K562 (cell line): ENCODE measurements at regions not wholly inside any gene's neighbourhood (a gene's known extent, or its start where the extent isn't known, plus 50 kb on each side); places are given as distances from the start of the nearest gene placed in this dataset.
"Not testable (repeated sequence)": the region's sequence is repeated elsewhere in the genome, so short reads cannot be mapped to it uniquely, and the experiment has no call there.

Source experiments
- ATAC-seq: fragments of 200-7000 bp; cut with Tn5 transposase; 3 replicates; pipeline ENCODE4 v1.9.1; 2020; ENCODE audit warnings: moderate library complexity
- BruUV-seq: library from RNA; stranded (reverse); fragments of 400-500 nt; replicated peaks from 2 replicates; lab custom pipeline; 2021; lab: Mats Ljungman, UMichigan
- CTCF ChIA-PET: fragments of 300-600 bp; formaldehyde crosslinking; extraction: SDS; loops from one replicate; lab custom pipeline; 2021; ENCODE audit warnings: low intra/inter-chr PET ratio; lab: Yijun Ruan, JAX
- POLR2A ChIA-PET: fragments of 300-600, 350-650 bp; sonication (Branson Sonifier 250); formaldehyde crosslinking; extraction: SDS; loops from one replicate; lab custom pipeline; 2021; ENCODE audit warnings: antibody characterized with exemption, inconsistent platforms; lab: Yijun Ruan, JAX
- DNase-seq, 4 experiments: peaks; one replicate each; pipeline versions ENCODE4 v3.0.0 to v3.0.0-alpha.2; 2011 to 2018; ENCODE audit warnings: low spot score in 3 of 4, mixed read lengths in 3 of 4; ENCODE audit errors: extremely low read depth in 1 of 4
- FAIRE-seq: peaks from 2 replicates; lab custom pipeline; 2011; peaks lifted over from hg19 to GRCh38; lab: Jason Lieb, UNC
- H2AFZ ChIP-seq: 2 replicates; pipeline ENCODE4 v1.6.0; 2011; ENCODE audit warnings: low read depth, low read length, control low read depth, inconsistent platforms
- H3K27ac ChIP-seq: fragments of 200-600 bp; 3 replicates; pipeline ENCODE4 v1.8.0; 2011; ENCODE audit warnings: low read depth, mild to moderate bottlenecking, control low read depth, inconsistent platforms, low read length, moderate library complexity, mixed read lengths; ENCODE audit errors: extremely low read depth
- H3K27me3 ChIP-seq, 2 experiments: fragments of 300-600 bp in 1 of 2; 2 replicates in 1 of 2; 3 replicates in 1 of 2; pipeline versions ENCODE4 v1.6.0 to v1.8.0; 2011; ENCODE audit warnings: inconsistent platforms in 2 of 2, low read length in 2 of 2, mild to moderate bottlenecking in 1 of 2, mixed read lengths in 1 of 2, moderate library complexity in 1 of 2; ENCODE audit not compliant: control insufficient read depth in 2 of 2, insufficient read depth in 2 of 2
- H3K36me3 ChIP-seq: fragments of 300-600 bp; 3 replicates; pipeline ENCODE4 v1.8.0; 2011; ENCODE audit warnings: mild to moderate bottlenecking, low read length, inconsistent platforms; ENCODE audit not compliant: control insufficient read depth, insufficient read depth
- H3K4me1 ChIP-seq, 2 experiments: fragments of 200-600 bp in 1 of 2; replicated peaks in 1 of 2; 2 replicates in 1 of 2; 3 replicates in 1 of 2; pipeline versions ENCODE4 v1.5.1 to v1.8.0; 2011; ENCODE audit warnings: inconsistent platforms in 2 of 2, low read length in 2 of 2, mild to moderate bottlenecking in 1 of 2, mixed read lengths in 1 of 2, moderate library complexity in 1 of 2; ENCODE audit not compliant: control insufficient read depth in 2 of 2, insufficient read depth in 2 of 2
- H3K4me2 ChIP-seq: 2 replicates; pipeline ENCODE4 v1.6.1; 2011; ENCODE audit warnings: low read length, control low read depth, inconsistent platforms, mixed read lengths; ENCODE audit not compliant: insufficient read depth
- H3K4me3 ChIP-seq: fragments of 200-600 bp; sonication (generic), shearing (Covaris generic); 2 replicates; pipeline ENCODE4 v1.5.1; 2016; ENCODE audit warnings: control low read depth, inconsistent platforms
- H3K79me2 ChIP-seq: fragments of 200-600 bp; 3 replicates; pipeline ENCODE4 v1.8.0; 2011; ENCODE audit warnings: low read length, inconsistent platforms; ENCODE audit not compliant: control insufficient read depth, insufficient read depth
- H3K9ac ChIP-seq, 2 experiments: 2 replicates each; pipeline versions ENCODE4 v1.6.0 to v1.6.1; 2011; ENCODE audit warnings: low read depth in 2 of 2, low read length in 2 of 2, control low read depth in 1 of 2, inconsistent platforms in 1 of 2, mild to moderate bottlenecking in 1 of 2, mixed read lengths in 1 of 2; ENCODE audit not compliant: insufficient read depth in 1 of 2
- H3K9me1 ChIP-seq: one replicate; pipeline ENCODE4 v1.6.0; 2011; ENCODE audit warnings: inconsistent platforms, mild to moderate bottlenecking, low read length, moderate library complexity; ENCODE audit not compliant: control insufficient read depth, insufficient read depth
- H3K9me3 ChIP-seq: replicated peaks from 2 replicates; pipeline ENCODE4 v1.5.1; 2011; ENCODE audit warnings: low read depth, low read length, inconsistent platforms; ENCODE audit not compliant: control insufficient read depth, insufficient read depth
- H4K20me1 ChIP-seq: replicated peaks from 2 replicates; pipeline ENCODE4 v1.6.1; 2011; ENCODE audit warnings: low read length, inconsistent platforms, mixed read lengths; ENCODE audit not compliant: control insufficient read depth, insufficient read depth
- WGBS: fragments of 100-300 bp; shearing (Covaris generic); methylation state at CpG from one replicate; pipeline ENCODE4 v1.1.6; 2016; ENCODE audit warnings: low coverage, mixed read lengths; ENCODE audit not compliant: insufficient coverage; ENCODE audit errors: missing lambda C conversion rate; 5-methylcytosine and 5-hydroxymethylcytosine counted together
- in situ Hi-C: fragments of 300-500 bp; cut with MboI; formaldehyde crosslinking; loops from 4 replicates; pipeline ENCODE4 v1.15.0; 2018; ENCODE audit warnings: inconsistent platforms, mixed read lengths
- intact Hi-C: fragments of 100-400 bp; cut with micrococcal nuclease; formaldehyde crosslinking; loops from 2 replicates; pipeline ENCODE4 v1.14.2; 2022

GRCh38 chr15:84146299-84146698, 89.3 kb upstream of the GOLGA6L4 start:
- CTCF ChIA-PET, BruUV-seq: not testable (repeated sequence)

DNA sequence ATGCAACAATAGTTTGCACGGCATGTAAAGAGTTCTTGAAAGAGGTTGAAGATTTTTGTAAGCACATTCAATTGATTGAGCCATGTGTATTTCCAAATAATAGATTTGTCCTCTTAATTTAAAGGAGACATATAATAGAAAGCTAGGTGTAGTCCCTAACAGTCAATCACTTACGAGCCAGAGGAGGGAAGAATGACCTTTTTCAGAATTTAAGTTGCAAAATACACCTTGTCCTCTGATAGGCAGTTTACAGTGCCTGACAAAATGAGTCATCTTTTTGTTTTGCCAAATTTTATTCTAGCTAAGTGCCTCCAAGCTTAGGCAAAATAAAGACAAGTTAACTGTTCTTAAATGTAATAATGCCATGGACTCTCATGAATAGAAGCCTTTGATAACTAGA, 88.3 kb upstream of the GOLGA6L4 start:
- in situ Hi-C loops, result loop anchor here (5.0 to 25.0 kb wide), 2 partner anchors 340 to 1955 kb away; no protein-coding TSS in a partner anchor
- H3K4me1 ChIP-seq, DNase-seq, H3K4me3 ChIP-seq, ATAC-seq, CTCF ChIA-PET, H3K9ac ChIP-seq, H3K79me2 ChIP-seq, H3K9me1 ChIP-seq, BruUV-seq, H2AFZ ChIP-seq, H3K36me3 ChIP-seq, POLR2A ChIA-PET, H3K27me3 ChIP-seq, FAIRE-seq, H4K20me1 ChIP-seq, H3K4me2 ChIP-seq, H3K9me3 ChIP-seq, H3K27ac ChIP-seq, intact Hi-C loops: not testable (repeated sequence)
- 63% methylated on average over 1 of the region's 2 CpGs for WGBS

More at GRCh38 chr15:84146299-84146698, 89.3 kb upstream of the GOLGA6L4 start:
- H3K79me2 ChIP-seq, H3K4me3 ChIP-seq, H2AFZ ChIP-seq, intact Hi-C loops, POLR2A ChIA-PET, H4K20me1 ChIP-seq, H3K27me3 ChIP-seq, H3K4me1 ChIP-seq, H3K27ac ChIP-seq, H3K9me1 ChIP-seq, H3K9me3 ChIP-seq, H3K36me3 ChIP-seq, ATAC-seq, H3K4me2 ChIP-seq, H3K9ac ChIP-seq, FAIRE-seq, DNase-seq: not testable (repeated sequence)
- in situ Hi-C loops, result loop anchor here (5.0 to 25.0 kb wide), 2 partner anchors 341 to 1954 kb away; no protein-coding TSS in a partner anchor
- WGBS, result 54% methylated on average over 3 of the region's 3 CpGs
